Keratinocyte (primary cell): ENCODE measurements at regions not wholly inside any gene's neighbourhood (a gene's known extent, or its start where the extent isn't known, plus 50 kb on each side); places are given as distances from the start of the nearest gene placed in this dataset.

Experiments
- DNase-seq: peaks from one replicate; pipeline ENCODE4 v3.0.0-alpha.2; 2011; ENCODE audit warnings: low read depth, missing footprints, low spot score
- FAIRE-seq: peaks from 2 replicates; lab custom pipeline; 2011; peaks lifted over from hg19 to GRCh38; lab: Jason Lieb, UNC
- H2AFZ ChIP-seq: 2 replicates; pipeline ENCODE4 v1.6.0; 2012; ENCODE audit warnings: low read length, control low read depth, inconsistent platforms; ENCODE audit not compliant: control insufficient read depth
- H3K27ac ChIP-seq: 2 replicates; pipeline ENCODE4 v1.5.1; 2011; ENCODE audit warnings: low read length; ENCODE audit not compliant: control insufficient read depth, insufficient read depth
- H3K27me3 ChIP-seq: 3 replicates; pipeline ENCODE4 v1.6.0; 2011; ENCODE audit warnings: low read length; ENCODE audit not compliant: control insufficient read depth, insufficient read depth; ENCODE audit errors: extremely low read depth
- H3K36me3 ChIP-seq, 2 experiments: 2 replicates in 1 of 2; 3 replicates in 1 of 2; pipeline ENCODE4 v1.5.1; 2011; ENCODE audit warnings: low read length in 2 of 2, mild to moderate bottlenecking in 1 of 2; ENCODE audit not compliant: control insufficient read depth in 2 of 2, insufficient read depth in 2 of 2; ENCODE audit errors: extremely low read depth in 1 of 2
- H3K4me1 ChIP-seq: 3 replicates; pipeline ENCODE4 v1.5.1; 2011; ENCODE audit warnings: low read length; ENCODE audit not compliant: control insufficient read depth, insufficient read depth; ENCODE audit errors: extremely low read depth
- H3K4me2 ChIP-seq: 3 replicates; pipeline ENCODE4 v1.6.0; 2011; ENCODE audit warnings: low read depth, low read length; ENCODE audit not compliant: control insufficient read depth, insufficient read depth; ENCODE audit errors: extremely low read depth
- H3K4me3 ChIP-seq, 3 experiments: fragments of 200-600 bp in 1 of 3; sonication (generic) in 1 of 3; 2 replicates in 2 of 3; 3 replicates in 1 of 3; pipeline ENCODE4 v1.5.1; 2011 to 2016; ENCODE audit warnings: low read length in 3 of 3, mild to moderate bottlenecking in 3 of 3, control low read depth in 2 of 3, inconsistent platforms in 1 of 3, low read depth in 1 of 3, mixed read lengths in 1 of 3, mixed run types in 1 of 3, moderate library complexity in 1 of 3; ENCODE audit not compliant: control insufficient read depth in 2 of 3, insufficient read depth in 2 of 3; ENCODE audit errors: extremely low read depth in 1 of 3
- H3K79me2 ChIP-seq: 2 replicates; pipeline ENCODE4 v1.6.0; 2012; ENCODE audit warnings: low read length; ENCODE audit not compliant: control insufficient read depth, insufficient read depth
- H3K9ac ChIP-seq: 3 replicates; pipeline ENCODE4 v1.6.0; 2011; ENCODE audit warnings: low read length; ENCODE audit not compliant: control insufficient read depth, insufficient read depth; ENCODE audit errors: extremely low read depth
- H3K9me1 ChIP-seq: 3 replicates; pipeline ENCODE4 v1.6.0; 2011; ENCODE audit warnings: low read length; ENCODE audit not compliant: control insufficient read depth, insufficient read depth; ENCODE audit errors: extremely low read depth
- H3K9me3 ChIP-seq: 2 replicates; pipeline ENCODE4 v1.5.1; 2012; ENCODE audit warnings: low read depth, low read length; ENCODE audit not compliant: control insufficient read depth
- H4K20me1 ChIP-seq: 3 replicates; pipeline ENCODE4 v1.6.0; 2011; ENCODE audit warnings: low read length; ENCODE audit not compliant: control insufficient read depth, insufficient read depth; ENCODE audit errors: extremely low read depth
- CTCF ChIP-seq, 3 experiments: IDR thresholded peaks in 1 of 3; conservative IDR thresholded peaks in 1 of 3; optimal IDR thresholded peaks in 1 of 3; 2 replicates in 2 of 3; 3 replicates in 1 of 3; pipeline versions ENCODE3 to v1.5.1; 2011; ENCODE audit warnings: low read length in 3 of 3, mild to moderate bottlenecking in 3 of 3, moderate library complexity in 2 of 3, control low read depth in 1 of 3, inconsistent platforms in 1 of 3; ENCODE audit not compliant: insufficient read depth in 2 of 3; ENCODE audit errors: extremely low read depth in 1 of 3
- EZH2 ChIP-seq: IDR thresholded peaks from one replicate; pipeline ENCODE4 v1.6.1; 2012; ENCODE audit warnings: inconsistent platforms, mild to moderate bottlenecking, low read length, moderate library complexity
- dilution Hi-C: fragments of 300-500 bp; cut with MboI; formaldehyde crosslinking; loops from one replicate; pipeline ENCODE4 v1.7.0; 2020; ENCODE audit warnings: low sequenced_read_pairs; ENCODE audit not compliant: extremely low pct_ligation_motif_present

- TF ChIP-seq CTCF (optimal IDR thresholded peaks at IDR 0.05 in 1 of 3, IDR thresholded peaks at IDR 0.05 in 1 of 3, conservative IDR thresholded peaks at IDR 0.05 in 1 of 3; ENCODE audit: extremely low read depth in 1 of 3, insufficient read depth in 2 of 3, low read length in 3 of 3) (no peak), EZH2 (no peak)
- Histone ChIP-seq H3K9ac (no peak overlapping the region), H3K4me2 (no peak overlapping the region), H3K4me3 (no peak overlapping the region), H3K9me3 (no peaks in the 10 kb centered on the region), H3K79me2 (no peaks in the 10 kb centered on the region), H3K27me3 (no peaks in the 10 kb centered on the region), H3K36me3 (no peaks in the 10 kb centered on the region), H3K4me1 (no peaks in the 10 kb centered on the region), H4K20me1 (no peaks in the 10 kb centered on the region), H3K27ac (no peak overlapping the region), H3K9me1 (no peaks in the 10 kb centered on the region), H2AFZ (no peak overlapping the region)
- DNase-seq, result no peak
- dilution Hi-C loops, result no loop called here
- no peak for FAIRE-seq
Observed at GRCh38 chr14:42563313-42563712, 956.6 kb downstream of the LRFN5 start.

- Histone ChIP-seq H3K27ac (no peak overlapping the region), H3K4me3 (no peak overlapping the region), H3K27me3 (no peaks in the 10 kb centered on the region), H4K20me1 (no peaks in the 10 kb centered on the region), H3K9ac (no peak overlapping the region), H3K9me3 (no peaks in the 10 kb centered on the region), H3K4me2 (no peak overlapping the region), H3K4me1 (no peaks in the 10 kb centered on the region), H3K36me3 (no peaks in the 10 kb centered on the region), H3K9me1 (no peaks in the 10 kb centered on the region), H3K79me2 (no peaks in the 10 kb centered on the region), H2AFZ (no peak overlapping the region)
- TF ChIP-seq CTCF (optimal IDR thresholded peaks at IDR 0.05 in 1 of 3, IDR thresholded peaks at IDR 0.05 in 1 of 3, conservative IDR thresholded peaks at IDR 0.05 in 1 of 3; ENCODE audit: extremely low read depth in 1 of 3, insufficient read depth in 2 of 3, low read length in 3 of 3), result no peak
- TF ChIP-seq EZH2, result no peak
- FAIRE-seq (no peak), DNase-seq (no peak)
- dilution Hi-C loops, result no loop called here
Observed at GRCh38 chr14:42556551-42556950, 949.9 kb downstream of the LRFN5 start.
